SK-N-SH treated with all-trans-retinoic acid at 6 μM for 48 hours (cell line): ENCODE measurements at regions not wholly inside any gene's neighbourhood (a gene's known extent, or its start where the extent isn't known, plus 50 kb on each side); places are given as distances from the start of the nearest gene placed in this dataset.

ENCODE experiments used
- CREB5 ChIP-seq: fragments of 250-450 bp; sonication (Bioruptor Pico); IDR thresholded peaks from 2 replicates; pipeline ENCODE4 v1.5.1; 2020; ENCODE audit warnings: low read depth, mild to moderate bottlenecking, moderate library complexity
- ESRRG ChIP-seq: fragments of 250-450 bp; sonication (Bioruptor Pico); IDR thresholded peaks from 2 replicates; pipeline ENCODE4 v1.6.1; 2021; ENCODE audit warnings: mild to moderate bottlenecking
- PPARA ChIP-seq: fragments of 250-450 bp; sonication (Bioruptor Pico); IDR thresholded peaks from 2 replicates; pipeline ENCODE4 v1.5.0; 2020; ENCODE audit warnings: mild to moderate bottlenecking, borderline replicate concordance
- RARB ChIP-seq: fragments of 250-450 bp; sonication (Bioruptor Pico); IDR thresholded peaks from 2 replicates; pipeline ENCODE4 v1.8.0; 2021; ENCODE audit warnings: mild to moderate bottlenecking, moderate library complexity
- TSHZ2 ChIP-seq: fragments of 250-450 bp; sonication (Bioruptor Pico); IDR thresholded peaks from 2 replicates; pipeline ENCODE4 v1.5.0; 2020; ENCODE audit warnings: mild to moderate bottlenecking, moderate library complexity
- ZC3H10 ChIP-seq: fragments of 250-450 bp; sonication (Bioruptor Pico); IDR thresholded peaks from 2 replicates; pipeline ENCODE4 v1.5.1; 2021; ENCODE audit warnings: mild to moderate bottlenecking, moderate library complexity
- ZNF70 ChIP-seq: fragments of 450-650 bp; formaldehyde crosslinking; IDR thresholded peaks from 2 replicates; pipeline ENCODE4 v1.5.0; 2020; ENCODE audit warnings: mild to moderate bottlenecking, moderate library complexity
- ZNF8 ChIP-seq: fragments of 450-650 bp; formaldehyde crosslinking; IDR thresholded peaks from 2 replicates; pipeline ENCODE4 v1.5.0; 2020; ENCODE audit warnings: mild to moderate bottlenecking, moderate library complexity
- TF ChIP-seq, protein P1 (sequence below): fragments of 250-450 bp; sonication (Bioruptor Pico); IDR thresholded peaks from 2 replicates; pipeline ENCODE4 v1.8.0; 2020; ENCODE audit warnings: mild to moderate bottlenecking, moderate library complexity, borderline replicate concordance
- TF ChIP-seq, protein P2 (sequence below): fragments of 250-450 bp; sonication (Bioruptor Pico); IDR thresholded peaks from 2 replicates; pipeline ENCODE4 v1.8.0; 2021; ENCODE audit warnings: low read depth, mild to moderate bottlenecking, moderate library complexity, borderline replicate concordance

DNA sequence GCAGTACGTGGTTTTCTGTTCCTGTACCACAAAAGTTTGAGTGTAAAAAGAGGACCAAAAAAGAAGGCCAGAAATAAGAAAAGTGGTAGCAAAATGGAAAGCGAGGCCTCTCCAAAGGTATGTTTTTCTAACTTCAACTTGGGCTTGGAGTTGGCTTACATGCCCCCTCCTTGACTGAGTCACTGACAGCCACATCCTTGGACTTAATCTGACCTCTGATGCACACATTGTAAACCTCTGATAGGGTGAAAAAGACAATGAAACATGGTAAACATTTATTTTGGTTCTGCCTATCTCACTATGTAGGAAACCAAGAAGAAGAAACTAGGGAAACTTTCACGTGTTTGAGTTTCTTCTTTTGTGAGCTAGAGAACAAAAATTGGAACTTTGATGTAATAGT, 503.2 kb upstream of the ID4 start:
- TF ChIP-seq ZNF70 (no peak), PPARA (CRISPR knock-in tag) (no peak), TSHZ2 (CRISPR knock-in tag) (no peak), RARB (CRISPR knock-in tag) (no peak), ESRRG (CRISPR knock-in tag) (no peak), CREB5 (CRISPR knock-in tag) (no peak), ZC3H10 (CRISPR knock-in tag) (no peak), ZNF8 (CRISPR knock-in tag) (no peak)
- TF ChIP-seq, protein P1, sequence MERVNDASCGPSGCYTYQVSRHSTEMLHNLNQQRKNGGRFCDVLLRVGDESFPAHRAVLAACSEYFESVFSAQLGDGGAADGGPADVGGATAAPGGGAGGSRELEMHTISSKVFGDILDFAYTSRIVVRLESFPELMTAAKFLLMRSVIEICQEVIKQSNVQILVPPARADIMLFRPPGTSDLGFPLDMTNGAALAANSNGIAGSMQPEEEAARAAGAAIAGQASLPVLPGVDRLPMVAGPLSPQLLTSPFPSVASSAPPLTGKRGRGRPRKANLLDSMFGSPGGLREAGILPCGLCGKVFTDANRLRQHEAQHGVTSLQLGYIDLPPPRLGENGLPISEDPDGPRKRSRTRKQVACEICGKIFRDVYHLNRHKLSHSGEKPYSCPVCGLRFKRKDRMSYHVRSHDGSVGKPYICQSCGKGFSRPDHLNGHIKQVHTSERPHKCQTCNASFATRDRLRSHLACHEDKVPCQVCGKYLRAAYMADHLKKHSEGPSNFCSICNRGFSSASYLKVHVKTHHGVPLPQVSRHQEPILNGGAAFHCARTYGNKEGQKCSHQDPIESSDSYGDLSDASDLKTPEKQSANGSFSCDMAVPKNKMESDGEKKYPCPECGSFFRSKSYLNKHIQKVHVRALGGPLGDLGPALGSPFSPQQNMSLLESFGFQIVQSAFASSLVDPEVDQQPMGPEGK (CRISPR knock-in tag), result no peak
- TF ChIP-seq, protein P2, sequence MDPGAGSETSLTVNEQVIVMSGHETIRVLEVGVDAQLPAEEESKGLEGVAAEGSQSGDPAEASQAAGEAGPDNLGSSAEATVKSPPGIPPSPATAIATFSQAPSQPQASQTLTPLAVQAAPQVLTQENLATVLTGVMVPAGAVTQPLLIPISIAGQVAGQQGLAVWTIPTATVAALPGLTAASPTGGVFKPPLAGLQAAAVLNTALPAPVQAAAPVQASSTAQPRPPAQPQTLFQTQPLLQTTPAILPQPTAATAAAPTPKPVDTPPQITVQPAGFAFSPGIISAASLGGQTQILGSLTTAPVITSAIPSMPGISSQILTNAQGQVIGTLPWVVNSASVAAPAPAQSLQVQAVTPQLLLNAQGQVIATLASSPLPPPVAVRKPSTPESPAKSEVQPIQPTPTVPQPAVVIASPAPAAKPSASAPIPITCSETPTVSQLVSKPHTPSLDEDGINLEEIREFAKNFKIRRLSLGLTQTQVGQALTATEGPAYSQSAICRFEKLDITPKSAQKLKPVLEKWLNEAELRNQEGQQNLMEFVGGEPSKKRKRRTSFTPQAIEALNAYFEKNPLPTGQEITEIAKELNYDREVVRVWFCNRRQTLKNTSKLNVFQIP (CRISPR knock-in tag), result no peak
